ENCODE measurements at regions not wholly inside any gene's neighbourhood (a gene's known extent, or its start where the extent isn't known, plus 50 kb on each side); places are given as distances from the start of the nearest gene placed in this dataset.

GRCh38 chr12:13745111-13745860, 236.1 kb downstream of the GRIN2B start:
- no peak for DNase-seq

GRCh38 chr12:13744561-13744960, 236.8 kb downstream of the GRIN2B start:
- no peak for DNase-seq

- DNase-seq: peak; percentile 16
These were observed 241.3 kb downstream of the GRIN2B start for GRCh38 chr12:13740149-13740545.

GRCh38 chr12:13735734-13736133, 245.7 kb downstream of the GRIN2B start:
- no peak for DNase-seq

- DNase-seq: no peak
These were observed 246.7 kb downstream of the GRIN2B start for GRCh38 chr12:13734584-13735152.

- peak; percentile 1 for DNase-seq
These were observed 253.7 kb downstream of the GRIN2B start for GRCh38 chr12:13727707-13728195.

GRCh38 chr12:13725049-13725448, 256.4 kb downstream of the GRIN2B start:
- no peak for DNase-seq

- DNase-seq: no peak
These were observed 257.3 kb downstream of the GRIN2B start for GRCh38 chr12:13724136-13724535.

GRCh38 chr12:13719986-13720385, 261.4 kb downstream of the GRIN2B start:
- DNase-seq: no peak

GRCh38 chr12:13718271-13718670, 263.1 kb downstream of the GRIN2B start:
- no peak for DNase-seq

- no peak for DNase-seq
These were observed 265.3 kb downstream of the GRIN2B start for GRCh38 chr12:13716119-13716518.

- DNase-seq: no peak
These were observed 267.6 kb downstream of the GRIN2B start for GRCh38 chr12:13713556-13714410.

GRCh38 chr12:13707829-13708228, 273.6 kb downstream of the GRIN2B start:
- no peak for DNase-seq

- no peak for DNase-seq
These were observed 279.0 kb downstream of the GRIN2B start for GRCh38 chr12:13702381-13702780.

GRCh38 chr12:13701502-13701901, 279.9 kb downstream of the GRIN2B start:
- no peak for DNase-seq

- DNase-seq: no peak
These were observed 283.4 kb downstream of the GRIN2B start for GRCh38 chr12:13697973-13698372.

- no peak for DNase-seq
These were observed 285.6 kb downstream of the GRIN2B start for GRCh38 chr12:13695781-13696180.

GRCh38 chr12:13692332-13692731, 289.1 kb downstream of the GRIN2B start:
- no peak for DNase-seq

GRCh38 chr12:13691598-13691997, 289.8 kb downstream of the GRIN2B start:
- DNase-seq: no peak

- no peak for DNase-seq
These were observed 293.8 kb downstream of the GRIN2B start for GRCh38 chr12:13687633-13688032.

- no peak for DNase-seq
These were observed 295.1 kb downstream of the GRIN2B start for GRCh38 chr12:13686260-13686659.

- DNase-seq: no peak
These were observed 300.5 kb downstream of the GRIN2B start for GRCh38 chr12:13680916-13681315.

GRCh38 chr12:13676880-13677279, 304.5 kb downstream of the GRIN2B start:
- DNase-seq: no peak

Measured in fibroblast of upper back skin (primary cell).